Urinary bladder (tissue), 3 donors: ENCODE measurements at regions not wholly inside any gene's neighbourhood (a gene's known extent, or its start where the extent isn't known, plus 50 kb on each side); places are given as distances from the start of the nearest gene placed in this dataset.

Experiments
- DNase-seq: peaks from one replicate; pipeline ENCODE4 v3.0.0-alpha.2; 2015; ENCODE audit errors: extremely low spot score
- H3K27ac ChIP-seq: one replicate; pipeline ENCODE4 v1.5.1; 2013; ENCODE audit warnings: low read depth, mild to moderate bottlenecking, moderate library complexity
- H3K36me3 ChIP-seq: one replicate; pipeline ENCODE4 v1.6.1; 2013; ENCODE audit warnings: mild to moderate bottlenecking, moderate library complexity; ENCODE audit not compliant: insufficient read depth
- H3K4me1 ChIP-seq: one replicate; pipeline ENCODE4 v1.6.1; 2013; ENCODE audit warnings: mild to moderate bottlenecking, moderate library complexity; ENCODE audit not compliant: insufficient read depth
- H3K4me3 ChIP-seq: one replicate; pipeline ENCODE4 v1.5.1; 2013; ENCODE audit warnings: low read depth, low read length
- WGBS: extraction: QIAGEN DNeasy Blood & Tissue Kit; methylation state at CpG from one replicate; pipeline ENCODE4 v1.1.7; 2013; 5-methylcytosine and 5-hydroxymethylcytosine counted together
- donor health status: healthy with polysubstance abuse.
- donor health status: healthy.

GRCh38 chr1:87165177-87165576 lies 163.5 kb upstream of the LMO4 start:
- no peaks in the 10 kb centered on the region for H3K36me3 ChIP-seq
- DNase-seq = no peak
- no peak overlapping the region for H3K27ac ChIP-seq
- no peaks in the 10 kb centered on the region for H3K4me1 ChIP-seq
- WGBS = 28% methylated on average over 5 of the region's 5 CpGs
- no peak overlapping the region for H3K4me3 ChIP-seq

- Histone ChIP-seq H3K27ac (no peak overlapping the region), H3K36me3 (no peaks in the 10 kb centered on the region), H3K4me1 (no peaks in the 10 kb centered on the region), H3K4me3 (no peak overlapping the region)
- 77% methylated on average over 7 of the region's 7 CpGs for WGBS
- DNase-seq = no peak
Measured at GRCh38 chr1:87167157-87167789, 161.4 kb upstream of the LMO4 start.

- WGBS = 72% methylated on average over 7 of the region's 7 CpGs
- Histone ChIP-seq H3K36me3 (no peaks in the 10 kb centered on the region), H3K4me1 (no peaks in the 10 kb centered on the region), H3K27ac (no peak overlapping the region), H3K4me3 (no peak overlapping the region)
- DNase-seq = no peak
Measured at GRCh38 chr1:87167848-87168525, 160.7 kb upstream of the LMO4 start.

GRCh38 chr1:87169263-87169910 lies 159.3 kb upstream of the LMO4 start:
- DNase-seq = no peak
- Histone ChIP-seq H3K4me3 (no peak overlapping the region), H3K36me3 (no peaks in the 10 kb centered on the region), H3K4me1 (no peaks in the 10 kb centered on the region), H3K27ac (no peak overlapping the region)
- 87% methylated on average over 3 of the region's 3 CpGs for WGBS

GRCh38 chr1:87170157-87170556 lies 158.5 kb upstream of the LMO4 start:
- Histone ChIP-seq H3K27ac (no peak overlapping the region), H3K4me3 (no peak overlapping the region), H3K4me1 (no peaks in the 10 kb centered on the region), H3K36me3 (no peaks in the 10 kb centered on the region)
- WGBS = 79% methylated on average over 7 of the region's 7 CpGs
- DNase-seq = no peak

- DNase-seq = no peak
- WGBS = 85% methylated on average over 4 of the region's 4 CpGs
- H3K27ac ChIP-seq = no peak overlapping the region
- H3K36me3 ChIP-seq = no peaks in the 10 kb centered on the region
- no peaks in the 10 kb centered on the region for H3K4me1 ChIP-seq
- H3K4me3 ChIP-seq = no peak overlapping the region
Measured at GRCh38 chr1:87170931-87171598, 157.6 kb upstream of the LMO4 start.

- DNase-seq = no peak
- Histone ChIP-seq H3K4me1 (no peaks in the 10 kb centered on the region), H3K36me3 (no peaks in the 10 kb centered on the region), H3K4me3 (no peak overlapping the region), H3K27ac (no peak overlapping the region)
- WGBS = 76% methylated on average over 3 of the region's 3 CpGs
Measured at GRCh38 chr1:87173231-87173630, 155.4 kb upstream of the LMO4 start.

GRCh38 chr1:87174724-87175245 lies 153.9 kb upstream of the LMO4 start:
- Histone ChIP-seq H3K27ac (no peak overlapping the region), H3K4me1 (no peaks in the 10 kb centered on the region), H3K4me3 (no peak overlapping the region), H3K36me3 (no peaks in the 10 kb centered on the region)
- WGBS = 79% methylated on average over 2 of the region's 2 CpGs
- DNase-seq = no peak

GRCh38 chr1:87176087-87176486 lies 152.6 kb upstream of the LMO4 start:
- WGBS = 71% methylated on average over 5 of the region's 5 CpGs
- no peak for DNase-seq

GRCh38 chr1:87176514-87176913 lies 152.2 kb upstream of the LMO4 start:
- no peaks in the 10 kb centered on the region for H3K36me3 ChIP-seq
- no peak overlapping the region for H3K4me3 ChIP-seq
- 77% methylated on average over 5 of the region's 5 CpGs for WGBS
- H3K27ac ChIP-seq = no peak overlapping the region
- H3K4me1 ChIP-seq = no peaks in the 10 kb centered on the region
- no peak for DNase-seq

More at GRCh38 chr1:87176087-87176486, 152.6 kb upstream of the LMO4 start:
- Histone ChIP-seq H3K36me3 (no peaks in the 10 kb centered on the region), H3K4me1 (no peaks in the 10 kb centered on the region), H3K27ac (no peak overlapping the region), H3K4me3 (no peak overlapping the region)

GRCh38 chr1:87178441-87178840 lies 150.2 kb upstream of the LMO4 start:
- no peak for DNase-seq
- H3K27ac ChIP-seq = no peak overlapping the region
- H3K4me3 ChIP-seq = no peak overlapping the region
- no peaks in the 10 kb centered on the region for H3K36me3 ChIP-seq
- H3K4me1 ChIP-seq = no peaks in the 10 kb centered on the region
- 85% methylated on average over 4 of the region's 4 CpGs for WGBS

GRCh38 chr1:87179076-87179810 lies 149.4 kb upstream of the LMO4 start:
- 73% methylated on average over 15 of the region's 15 CpGs for WGBS
- H3K36me3 ChIP-seq = no peaks in the 10 kb centered on the region
- no peak overlapping the region for H3K4me3 ChIP-seq
- H3K4me1 ChIP-seq = no peaks in the 10 kb centered on the region
- no peak overlapping the region for H3K27ac ChIP-seq
- DNase-seq = no peak

- Histone ChIP-seq H3K27ac (no peak overlapping the region), H3K4me3 (no peak overlapping the region), H3K36me3 (no peaks in the 10 kb centered on the region), H3K4me1 (no peaks in the 10 kb centered on the region)
- DNase-seq = no peak
- WGBS = 47% methylated on average over 8 of the region's 8 CpGs
Measured at GRCh38 chr1:87179851-87180519, 148.7 kb upstream of the LMO4 start.
